K562 (cell line): ENCODE measurements at regions not wholly inside any gene's neighbourhood (a gene's known extent, or its start where the extent isn't known, plus 50 kb on each side); places are given as distances from the start of the nearest gene placed in this dataset.

Source experiments
- ATAC-seq: fragments of 200-7000 bp; cut with Tn5 transposase; 3 replicates; pipeline ENCODE4 v1.9.1; 2020; ENCODE audit warnings: moderate library complexity
- BruUV-seq: library from RNA; stranded (reverse); fragments of 400-500 nt; replicated peaks from 2 replicates; lab custom pipeline; 2021; lab: Mats Ljungman, UMichigan
- CTCF ChIA-PET: fragments of 300-600 bp; formaldehyde crosslinking; extraction: SDS; loops from one replicate; lab custom pipeline; 2021; ENCODE audit warnings: low intra/inter-chr PET ratio; lab: Yijun Ruan, JAX
- POLR2A ChIA-PET: fragments of 300-600, 350-650 bp; sonication (Branson Sonifier 250); formaldehyde crosslinking; extraction: SDS; loops from one replicate; lab custom pipeline; 2021; ENCODE audit warnings: antibody characterized with exemption, inconsistent platforms; lab: Yijun Ruan, JAX
- DNase-seq, 4 experiments: peaks; one replicate each; pipeline versions ENCODE4 v3.0.0 to v3.0.0-alpha.2; 2011 to 2018; ENCODE audit warnings: low spot score in 3 of 4, mixed read lengths in 3 of 4; ENCODE audit errors: extremely low read depth in 1 of 4
- FAIRE-seq: peaks from 2 replicates; lab custom pipeline; 2011; peaks lifted over from hg19 to GRCh38; lab: Jason Lieb, UNC
- H2AFZ ChIP-seq: 2 replicates; pipeline ENCODE4 v1.6.0; 2011; ENCODE audit warnings: low read depth, low read length, control low read depth, inconsistent platforms
- H3K27ac ChIP-seq: fragments of 200-600 bp; 3 replicates; pipeline ENCODE4 v1.8.0; 2011; ENCODE audit warnings: low read depth, mild to moderate bottlenecking, control low read depth, inconsistent platforms, low read length, moderate library complexity, mixed read lengths; ENCODE audit errors: extremely low read depth
- H3K27me3 ChIP-seq, 2 experiments: fragments of 300-600 bp in 1 of 2; 2 replicates in 1 of 2; 3 replicates in 1 of 2; pipeline versions ENCODE4 v1.6.0 to v1.8.0; 2011; ENCODE audit warnings: inconsistent platforms in 2 of 2, low read length in 2 of 2, mild to moderate bottlenecking in 1 of 2, mixed read lengths in 1 of 2, moderate library complexity in 1 of 2; ENCODE audit not compliant: control insufficient read depth in 2 of 2, insufficient read depth in 2 of 2
- H3K36me3 ChIP-seq: fragments of 300-600 bp; 3 replicates; pipeline ENCODE4 v1.8.0; 2011; ENCODE audit warnings: mild to moderate bottlenecking, low read length, inconsistent platforms; ENCODE audit not compliant: control insufficient read depth, insufficient read depth
- H3K4me1 ChIP-seq, 2 experiments: fragments of 200-600 bp in 1 of 2; replicated peaks in 1 of 2; 2 replicates in 1 of 2; 3 replicates in 1 of 2; pipeline versions ENCODE4 v1.5.1 to v1.8.0; 2011; ENCODE audit warnings: inconsistent platforms in 2 of 2, low read length in 2 of 2, mild to moderate bottlenecking in 1 of 2, mixed read lengths in 1 of 2, moderate library complexity in 1 of 2; ENCODE audit not compliant: control insufficient read depth in 2 of 2, insufficient read depth in 2 of 2
- H3K4me2 ChIP-seq: 2 replicates; pipeline ENCODE4 v1.6.1; 2011; ENCODE audit warnings: low read length, control low read depth, inconsistent platforms, mixed read lengths; ENCODE audit not compliant: insufficient read depth
- H3K4me3 ChIP-seq: fragments of 200-600 bp; sonication (generic), shearing (Covaris generic); 2 replicates; pipeline ENCODE4 v1.5.1; 2016; ENCODE audit warnings: control low read depth, inconsistent platforms
- H3K79me2 ChIP-seq: fragments of 200-600 bp; 3 replicates; pipeline ENCODE4 v1.8.0; 2011; ENCODE audit warnings: low read length, inconsistent platforms; ENCODE audit not compliant: control insufficient read depth, insufficient read depth
- H3K9ac ChIP-seq, 2 experiments: 2 replicates each; pipeline versions ENCODE4 v1.6.0 to v1.6.1; 2011; ENCODE audit warnings: low read depth in 2 of 2, low read length in 2 of 2, control low read depth in 1 of 2, inconsistent platforms in 1 of 2, mild to moderate bottlenecking in 1 of 2, mixed read lengths in 1 of 2; ENCODE audit not compliant: insufficient read depth in 1 of 2
- H3K9me1 ChIP-seq: one replicate; pipeline ENCODE4 v1.6.0; 2011; ENCODE audit warnings: inconsistent platforms, mild to moderate bottlenecking, low read length, moderate library complexity; ENCODE audit not compliant: control insufficient read depth, insufficient read depth
- H3K9me3 ChIP-seq: replicated peaks from 2 replicates; pipeline ENCODE4 v1.5.1; 2011; ENCODE audit warnings: low read depth, low read length, inconsistent platforms; ENCODE audit not compliant: control insufficient read depth, insufficient read depth
- H4K20me1 ChIP-seq: replicated peaks from 2 replicates; pipeline ENCODE4 v1.6.1; 2011; ENCODE audit warnings: low read length, inconsistent platforms, mixed read lengths; ENCODE audit not compliant: control insufficient read depth, insufficient read depth
- MAFG ChIP-seq: fragments of 450-650 bp; conservative IDR thresholded peaks from 2 replicates; pipeline ENCODE4 v1.6.1; 2016; ENCODE audit warnings: missing genetic modification characterization, missing compliant biosample characterization
- MCM2 ChIP-seq: fragments of 450-650 bp; IDR thresholded peaks from 2 replicates; pipeline ENCODE4 v1.6.1; 2017; ENCODE audit warnings: low read depth, mild to moderate bottlenecking
- MEF2A ChIP-seq: IDR thresholded peaks from 2 replicates; pipeline ENCODE4 v1.6.1; 2011; ENCODE audit warnings: low read depth, mild to moderate bottlenecking, low read length, moderate library complexity; ENCODE audit not compliant: control insufficient read depth
- NCOA2 ChIP-seq, 2 experiments: fragments of 450-650 bp; IDR thresholded peaks; 2 replicates each; pipeline ENCODE4 v1.6.1; 2018; ENCODE audit warnings: mild to moderate bottlenecking in 2 of 2, moderate library complexity in 1 of 2; ENCODE audit not compliant: partially characterized antibody in 2 of 2
- NCOA6 ChIP-seq: fragments of 450-650 bp; IDR thresholded peaks from 2 replicates; pipeline ENCODE4 v1.6.1; 2017; ENCODE audit warnings: mild to moderate bottlenecking
- WGBS: fragments of 100-300 bp; shearing (Covaris generic); methylation state at CpG from one replicate; pipeline ENCODE4 v1.1.6; 2016; ENCODE audit warnings: low coverage, mixed read lengths; ENCODE audit not compliant: insufficient coverage; ENCODE audit errors: missing lambda C conversion rate; 5-methylcytosine and 5-hydroxymethylcytosine counted together
- in situ Hi-C: fragments of 300-500 bp; cut with MboI; formaldehyde crosslinking; loops from 4 replicates; pipeline ENCODE4 v1.15.0; 2018; ENCODE audit warnings: inconsistent platforms, mixed read lengths
- intact Hi-C: fragments of 100-400 bp; cut with micrococcal nuclease; formaldehyde crosslinking; loops from 2 replicates; pipeline ENCODE4 v1.14.2; 2022
- TF ChIP-seq, protein P1 (sequence below): sonication (generic); formaldehyde crosslinking; IDR thresholded peaks from 2 replicates; pipeline ENCODE4 v1.8.1; 2023; ENCODE audit warnings: mild to moderate bottlenecking, missing genetic modification reagents
- TF ChIP-seq, protein P2 (sequence below), 2 experiments: fragments of 250-450 bp in 1 of 2; fragments of 450-650 bp in 1 of 2; sonication (Bioruptor Pico) in 1 of 2; IDR thresholded peaks; 2 replicates each; pipeline versions ENCODE4 v1.6.1 to v1.8.0; 2016 to 2021; ENCODE audit warnings: mild to moderate bottlenecking in 2 of 2, moderate library complexity in 2 of 2, missing compliant biosample characterization in 1 of 2, missing genetic modification characterization in 1 of 2

DNA sequence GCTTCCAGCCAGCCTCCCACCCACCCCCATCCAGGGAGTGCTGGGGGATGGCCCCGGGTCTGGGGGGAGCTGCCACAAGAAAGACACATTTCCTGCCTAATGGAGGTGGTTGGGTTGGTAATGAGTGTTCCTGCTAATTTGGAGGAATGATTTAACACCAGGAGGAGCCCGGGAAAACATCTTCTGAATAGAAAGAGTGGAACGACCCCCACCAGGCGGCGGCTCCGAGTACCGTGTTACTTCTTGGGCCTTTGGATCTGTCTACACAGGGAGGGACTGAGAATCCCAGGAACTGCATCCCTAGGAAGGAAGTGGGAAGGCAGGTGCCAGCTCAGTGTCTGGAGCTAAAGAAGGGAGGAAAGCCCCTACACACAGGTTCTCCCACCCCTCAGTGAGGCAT is 64.6 kb downstream of the TSPAN17 start:
- intact Hi-C loops, result no loop called here
- Histone ChIP-seq H3K4me1 (no peaks in the 10 kb centered on the region), H3K27ac (no peak overlapping the region), H3K4me3 (no peak overlapping the region), H4K20me1 (peaks cover 3% of the 10 kb centered on the region), H3K36me3 (no peaks in the 10 kb centered on the region), H3K9me1 (no peaks in the 10 kb centered on the region), H3K9me3 (peaks cover 3% of the 10 kb centered on the region; the same call in 1 of the 2 replicates), H3K4me2 (no peak overlapping the region), H3K79me2 (no peaks in the 10 kb centered on the region), H3K27me3 (peaks cover 27 to 79% of the 10 kb centered on the region in 2 experiments), H2AFZ (no peak overlapping the region), H3K9ac (no peak overlapping the region)
- no peak for FAIRE-seq
- WGBS, result 0% methylated on average over 6 of the region's 7 CpGs
- no TSS peak for BruUV-seq
- in situ Hi-C loops, result no loop called here
- no peak for DNase-seq
- no peak for ATAC-seq
- POLR2A ChIA-PET, result no interaction called here
- no peak for TF ChIP-seq MAFG (tag)
- TF ChIP-seq, protein P1, sequence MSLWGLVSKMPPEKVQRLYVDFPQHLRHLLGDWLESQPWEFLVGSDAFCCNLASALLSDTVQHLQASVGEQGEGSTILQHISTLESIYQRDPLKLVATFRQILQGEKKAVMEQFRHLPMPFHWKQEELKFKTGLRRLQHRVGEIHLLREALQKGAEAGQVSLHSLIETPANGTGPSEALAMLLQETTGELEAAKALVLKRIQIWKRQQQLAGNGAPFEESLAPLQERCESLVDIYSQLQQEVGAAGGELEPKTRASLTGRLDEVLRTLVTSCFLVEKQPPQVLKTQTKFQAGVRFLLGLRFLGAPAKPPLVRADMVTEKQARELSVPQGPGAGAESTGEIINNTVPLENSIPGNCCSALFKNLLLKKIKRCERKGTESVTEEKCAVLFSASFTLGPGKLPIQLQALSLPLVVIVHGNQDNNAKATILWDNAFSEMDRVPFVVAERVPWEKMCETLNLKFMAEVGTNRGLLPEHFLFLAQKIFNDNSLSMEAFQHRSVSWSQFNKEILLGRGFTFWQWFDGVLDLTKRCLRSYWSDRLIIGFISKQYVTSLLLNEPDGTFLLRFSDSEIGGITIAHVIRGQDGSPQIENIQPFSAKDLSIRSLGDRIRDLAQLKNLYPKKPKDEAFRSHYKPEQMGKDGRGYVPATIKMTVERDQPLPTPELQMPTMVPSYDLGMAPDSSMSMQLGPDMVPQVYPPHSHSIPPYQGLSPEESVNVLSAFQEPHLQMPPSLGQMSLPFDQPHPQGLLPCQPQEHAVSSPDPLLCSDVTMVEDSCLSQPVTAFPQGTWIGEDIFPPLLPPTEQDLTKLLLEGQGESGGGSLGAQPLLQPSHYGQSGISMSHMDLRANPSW, result no peak
- TF ChIP-seq, protein P2, sequence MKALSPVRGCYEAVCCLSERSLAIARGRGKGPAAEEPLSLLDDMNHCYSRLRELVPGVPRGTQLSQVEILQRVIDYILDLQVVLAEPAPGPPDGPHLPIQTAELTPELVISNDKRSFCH (CRISPR knock-in tag; IDR thresholded peaks at IDR 0.05), result no peak
- TF ChIP-seq, protein P2 (tag; IDR thresholded peaks at IDR 0.05), result no peak
- TF ChIP-seq NCOA2 (IDR thresholded peaks at IDR 0.05; ENCODE audit: partially characterized antibody in 2 of 2), result no peak
- TF ChIP-seq MCM2, result no peak
- TF ChIP-seq NCOA6, result no peak
- no peak for TF ChIP-seq MEF2A
- CTCF ChIA-PET, result no interaction called here
